H9 (cell line): ENCODE measurements at regions not wholly inside any gene's neighbourhood (a gene's known extent, or its start where the extent isn't known, plus 50 kb on each side); places are given as distances from the start of the nearest gene placed in this dataset.

Experiments used
- DNase-seq: peaks from one replicate; pipeline ENCODE4 v3.0.0-alpha.2; 2017
- H2AFZ ChIP-seq: one replicate; pipeline ENCODE4 v1.6.1; 2013; ENCODE audit warnings: mild to moderate bottlenecking, low read length, control low read depth, moderate library complexity
- H2AK5ac ChIP-seq: 2 replicates; pipeline ENCODE4 v1.6.1; 2013; ENCODE audit warnings: low read length, control low read depth, mixed read lengths; ENCODE audit not compliant: insufficient read length
- H2BK120ac ChIP-seq: one replicate; pipeline ENCODE4 v1.6.1; 2013; ENCODE audit warnings: low read depth, mild to moderate bottlenecking, low read length, control low read depth, inconsistent platforms; ENCODE audit not compliant: poor library complexity, severe bottlenecking
- H2BK12ac ChIP-seq: 2 replicates; pipeline ENCODE4 v1.6.1; 2013; ENCODE audit warnings: low read length, control low read depth, mixed read lengths, low read depth; ENCODE audit not compliant: insufficient read length
- H2BK15ac ChIP-seq: 2 replicates; pipeline ENCODE4 v1.6.1; 2013; ENCODE audit warnings: low read depth, low read length, control low read depth
- H2BK20ac ChIP-seq: one replicate; pipeline ENCODE4 v1.6.1; 2013; ENCODE audit warnings: low read depth, mild to moderate bottlenecking, low read length, control low read depth, inconsistent platforms; ENCODE audit not compliant: poor library complexity, severe bottlenecking
- H2BK5ac ChIP-seq: 2 replicates; pipeline ENCODE4 v1.6.1; 2013; ENCODE audit warnings: low read length, control low read depth, mixed read lengths; ENCODE audit not compliant: insufficient read length
- H3K14ac ChIP-seq: 2 replicates; pipeline ENCODE4 v1.6.1; 2013; ENCODE audit warnings: low read length, control low read depth; ENCODE audit not compliant: insufficient read depth
- H3K18ac ChIP-seq: 2 replicates; pipeline ENCODE4 v1.6.1; 2013; ENCODE audit warnings: low read depth, mild to moderate bottlenecking, mixed read lengths, low read length, control low read depth; ENCODE audit not compliant: insufficient read length
- H3K23ac ChIP-seq: 2 replicates; pipeline ENCODE4 v1.6.1; 2013; ENCODE audit warnings: low read length, control low read depth, mixed read lengths, low read depth; ENCODE audit not compliant: insufficient read length
- H3K23me2 ChIP-seq: 2 replicates; pipeline ENCODE4 v1.6.1; 2013; ENCODE audit warnings: low read depth, mild to moderate bottlenecking, mixed read lengths, low read length, control low read depth; ENCODE audit not compliant: insufficient read length, poor library complexity, severe bottlenecking
- H3K27ac ChIP-seq: 2 replicates; pipeline ENCODE4 v1.5.1; 2013; ENCODE audit warnings: low read length, control low read depth, mixed read lengths, low read depth; ENCODE audit not compliant: insufficient read length
- H3K27me3 ChIP-seq: 2 replicates; pipeline ENCODE4 v1.6.1; 2013; ENCODE audit warnings: low read length, control low read depth, inconsistent platforms; ENCODE audit not compliant: insufficient read depth
- H3K4ac ChIP-seq: 2 replicates; pipeline ENCODE4 v1.6.1; 2013; ENCODE audit warnings: low read depth, mild to moderate bottlenecking, control low read depth, inconsistent platforms, low read length, moderate library complexity
- H3K4me1 ChIP-seq: 2 replicates; pipeline ENCODE4 v1.6.1; 2013; ENCODE audit warnings: low read length, control low read depth, inconsistent platforms; ENCODE audit not compliant: insufficient read depth
- H3K4me2 ChIP-seq: 2 replicates; pipeline ENCODE4 v1.6.1; 2013; ENCODE audit warnings: low read length, control low read depth, mixed read lengths; ENCODE audit not compliant: insufficient read length, insufficient read depth
- H3K56ac ChIP-seq: 2 replicates; pipeline ENCODE4 v1.6.1; 2013; ENCODE audit warnings: low read depth, mild to moderate bottlenecking, mixed read lengths, low read length, control low read depth; ENCODE audit not compliant: insufficient read length
- H3K79me1 ChIP-seq: 2 replicates; pipeline ENCODE4 v1.6.1; 2013; ENCODE audit warnings: low read depth, mild to moderate bottlenecking, moderate library complexity, low read length, control low read depth, inconsistent platforms; ENCODE audit not compliant: insufficient read depth, poor library complexity, severe bottlenecking
- H3K79me2 ChIP-seq: 2 replicates; pipeline ENCODE4 v1.6.1; 2013; ENCODE audit warnings: low read length, control low read depth, inconsistent platforms; ENCODE audit not compliant: insufficient read depth
- H3K9ac ChIP-seq: 2 replicates; pipeline ENCODE4 v1.6.1; 2013; ENCODE audit warnings: low read length, control low read depth, mixed read lengths; ENCODE audit not compliant: insufficient read length; ENCODE audit errors: extremely low read depth
- H3K9me3 ChIP-seq: one replicate; pipeline ENCODE4 v1.6.1; 2013; ENCODE audit warnings: low read depth, low read length, inconsistent platforms; ENCODE audit not compliant: control insufficient read depth
- H3T11ph ChIP-seq: one replicate; pipeline ENCODE4 v1.6.1; 2013; ENCODE audit warnings: mild to moderate bottlenecking, low read length, control low read depth, inconsistent platforms
- H4K20me1 ChIP-seq: one replicate; pipeline ENCODE4 v1.6.1; 2013; ENCODE audit not compliant: control insufficient read depth, insufficient read length, insufficient read depth
- H4K5ac ChIP-seq: 2 replicates; pipeline ENCODE4 v1.6.1; 2013; ENCODE audit warnings: low read depth, mild to moderate bottlenecking, mixed read lengths, low read length, control low read depth; ENCODE audit not compliant: insufficient read length
- H4K8ac ChIP-seq: replicated peaks from 2 replicates; pipeline ENCODE4 v1.6.1; 2013; ENCODE audit warnings: low read length, control low read depth, mixed read lengths, low read depth; ENCODE audit not compliant: insufficient read length
- H4K91ac ChIP-seq: 2 replicates; pipeline ENCODE4 v1.6.1; 2013; ENCODE audit warnings: low read depth, mild to moderate bottlenecking, moderate library complexity, mixed read lengths, low read length, control low read depth; ENCODE audit not compliant: insufficient read length
- H3K27ac Mint-ChIP-seq, 3 experiments: 2 replicates in 2 of 3; 3 replicates in 1 of 3; pipeline ENCODE4 v1.8.0; 2020 to 2021; ENCODE audit warnings: mixed read lengths in 3 of 3, mild to moderate bottlenecking in 1 of 3, moderate library complexity in 1 of 3
- H3K27me3 Mint-ChIP-seq: 2 replicates; pipeline ENCODE4 v1.8.0; 2021; ENCODE audit warnings: low read depth, mild to moderate bottlenecking, moderate library complexity, mixed read lengths
- H3K36me3 Mint-ChIP-seq, 3 experiments: 2 replicates in 2 of 3; 3 replicates in 1 of 3; pipeline ENCODE4 v1.8.0; 2020 to 2021; ENCODE audit warnings: low read depth in 3 of 3, mixed read lengths in 3 of 3; ENCODE audit not compliant: insufficient read depth in 1 of 3
- H3K4me1 Mint-ChIP-seq, 2 experiments: 2 replicates each; pipeline ENCODE4 v1.8.0; 2020; ENCODE audit warnings: mixed read lengths in 2 of 2
- H3K4me3 Mint-ChIP-seq, 2 experiments: 2 replicates in 1 of 2; 3 replicates in 1 of 2; pipeline ENCODE4 v1.8.0; 2020 to 2021; ENCODE audit warnings: mild to moderate bottlenecking in 2 of 2, mixed read lengths in 2 of 2, moderate library complexity in 1 of 2
- H3K9me3 Mint-ChIP-seq, 2 experiments: 2 replicates in 1 of 2; 3 replicates in 1 of 2; pipeline ENCODE4 v1.8.0; 2020; ENCODE audit warnings: mild to moderate bottlenecking in 2 of 2, mixed read lengths in 2 of 2, moderate library complexity in 1 of 2
- CTCF ChIP-seq: fragments of 200-600 bp; sonication (generic); conservative IDR thresholded peaks from 3 replicates; pipeline ENCODE4 v1.8.0; 2021; ENCODE audit warnings: antibody characterized with exemption, mild to moderate bottlenecking
- WGBS: extraction: QIAGEN DNeasy Blood & Tissue Kit; methylation state at CpG from one replicate; pipeline ENCODE4 v1.1.7; 2013; ENCODE audit warnings: missing lambda C conversion rate, low lambda C conversion rate, mixed read lengths; ENCODE audit not compliant: insufficient read length; ENCODE audit errors: extremely low coverage; 5-methylcytosine and 5-hydroxymethylcytosine counted together

GRCh38 chr18:1976484-1976883, 594.8 kb downstream of the METTL4 start:
- no peak overlapping the region for H2BK12ac ChIP-seq
- no peaks in the 10 kb centered on the region for H3K9me3 ChIP-seq
- no peak overlapping the region for H2BK20ac ChIP-seq
- H2BK15ac ChIP-seq, result no peak overlapping the region
- no peak overlapping the region for H3K4me2 ChIP-seq
- no peak overlapping the region for H4K8ac ChIP-seq
- H2AK5ac ChIP-seq, result no peak overlapping the region
- H2AFZ ChIP-seq, result no peak overlapping the region
- H3K4me1 Mint-ChIP-seq, result peaks cover 11 to 16% of the 10 kb centered on the region in 2 experiments
- H3K18ac ChIP-seq, result no peak overlapping the region
- no peak overlapping the region for H4K91ac ChIP-seq
- H3K23me2 ChIP-seq, result no peaks in the 10 kb centered on the region
- H3K56ac ChIP-seq, result no peak overlapping the region
- no peaks in the 10 kb centered on the region for H4K20me1 ChIP-seq
- peaks cover 0 to 7% of the 10 kb centered on the region in 2 experiments; a peak in 3 of 5 replicates for H3K9me3 Mint-ChIP-seq
- DNase-seq, result no peak
- H3K27me3 ChIP-seq, result no peaks in the 10 kb centered on the region
- no peaks in the 10 kb centered on the region for H3K79me1 ChIP-seq
- H3K9ac ChIP-seq, result no peak overlapping the region
- H3K23ac ChIP-seq, result no peak overlapping the region
- H3K4ac ChIP-seq, result no peak overlapping the region
- no peak overlapping the region for H3K14ac ChIP-seq
- H3K4me1 ChIP-seq, result no peaks in the 10 kb centered on the region
- no peak overlapping the region for H2BK5ac ChIP-seq
- no peaks in the 10 kb centered on the region for H3K79me2 ChIP-seq
- H3K27ac Mint-ChIP-seq, result no peak overlapping the region
- H3T11ph ChIP-seq, result no peak overlapping the region
- H3K36me3 Mint-ChIP-seq, result peaks cover 0 to 7% (median 0%) of the 10 kb centered on the region in 3 experiments; a peak in 2 of 7 replicates
- H3K27me3 Mint-ChIP-seq, result no peaks in the 10 kb centered on the region
- no peak for TF ChIP-seq CTCF
- H4K5ac ChIP-seq, result no peak overlapping the region
- H3K27ac ChIP-seq, result no peak overlapping the region
- no CpG with 5 or more reads among the region's 6 CpGs for WGBS
- no peak overlapping the region for H3K4me3 Mint-ChIP-seq
- no peak overlapping the region for H2BK120ac ChIP-seq
